ENCODE measurements at regions not wholly inside any gene's neighbourhood (a gene's known extent, or its start where the extent isn't known, plus 50 kb on each side); places are given as distances from the start of the nearest gene placed in this dataset.

- DNase-seq (ENCODE audit: low spot score): no peak
- 2% methylated on average over 4 of the region's 4 CpGs for whole genome bisulfite sequencing (ENCODE audit: low lambda C conversion rate)
- ATAC-seq: no peak
- intact Hi-C loops (cut with micrococcal nuclease; ENCODE audit: unreplicated experiment) (no loop called here), in situ Hi-C loops (cut with HindIII; ENCODE audit: extremely low pct_ligation_motif_present, low pct_unique_long_range_greater_than_20kb) (no loop called here)
- no peaks in the 10 kb centered on the region for H4K20me1 ChIP-seq (ENCODE audit: insufficient read depth, low read length)
- H3K4me3 ChIP-seq (replicated peaks in 1 of 3; ENCODE audit: insufficient read depth in 1 of 3, low read depth in 2 of 3, low read length in 3 of 3): no peak overlapping the region
- H3K36me3 ChIP-seq (replicated peaks in 1 of 2; ENCODE audit: control insufficient read depth in 1 of 2, insufficient read depth in 2 of 2, low read length in 2 of 2): no peaks in the 10 kb centered on the region
- FAIRE-seq: no peak
- H3K9ac ChIP-seq (ENCODE audit: insufficient read depth, low read depth, low read length): no peak overlapping the region
- no peak overlapping the region for H3K27ac ChIP-seq (ENCODE audit: extremely low read length, insufficient read depth, low read length)
- H3K4me1 ChIP-seq (ENCODE audit: insufficient read depth, low read length): no peaks in the 10 kb centered on the region
- H3K79me2 ChIP-seq (ENCODE audit: insufficient read depth, low read length): no peaks in the 10 kb centered on the region
- POLR2A ChIA-PET: no interaction called here
- no TSS peak for BruUV-seq (replicated peaks)
- CTCF ChIA-PET (ENCODE audit: low intra/inter-chr PET ratio, low total read pairs): no interaction called here
- TF ChIP-seq BCL6 (CRISPR knock-in tag; IDR thresholded peaks at IDR 0.05) (no peak), NR0B2 (CRISPR knock-in tag; IDR thresholded peaks at IDR 0.05) (no peak), ZNF691 (CRISPR knock-in tag; IDR thresholded peaks at IDR 0.05; ENCODE audit: borderline replicate concordance, low read depth) (no peak), PAX8 (CRISPR knock-in tag; IDR thresholded peaks at IDR 0.05; ENCODE audit: borderline replicate concordance) (no peak), ZNF512B (CRISPR knock-in tag; IDR thresholded peaks at IDR 0.05; ENCODE audit: borderline replicate concordance) (no peak), ZNF296 (CRISPR knock-in tag; conservative IDR thresholded peaks at IDR 0.05) (no peak), FOXJ3 (CRISPR knock-in tag; IDR thresholded peaks at IDR 0.05; ENCODE audit: borderline replicate concordance) (no peak), NFRKB (IDR thresholded peaks at IDR 0.05) (no peak), ZNF607 (CRISPR knock-in tag; IDR thresholded peaks at IDR 0.05; ENCODE audit: borderline replicate concordance) (no peak), ISL2 (CRISPR knock-in tag; IDR thresholded peaks at IDR 0.05) (no peak), YEATS4 (CRISPR knock-in tag; IDR thresholded peaks at IDR 0.05; ENCODE audit: borderline replicate concordance) (no peak), MLX (CRISPR knock-in tag; IDR thresholded peaks at IDR 0.05) (no peak), SIN3B (IDR thresholded peaks at IDR 0.05; ENCODE audit: low read length) (no peak), ZFP36L2 (CRISPR knock-in tag; IDR thresholded peaks at IDR 0.05) (no peak)
- no peak overlapping the region for H3K4me2 ChIP-seq (ENCODE audit: low read depth, low read length)
- H3K27me3 ChIP-seq (ENCODE audit: control insufficient read depth in 1 of 2, insufficient read depth in 2 of 2, low read length in 2 of 2): no peaks in the 10 kb centered on the region
- no peak overlapping the region for H2AFZ ChIP-seq (ENCODE audit: low read length)
- no peaks in the 10 kb centered on the region for H3K9me3 ChIP-seq (ENCODE audit: low read length)
Observed at GRCh38 chr4:64130907-64131306, 278.3 kb downstream of the TECRL start.

Measured in HepG2 (cell line).